KMS-11 (cell line): ENCODE measurements at regions not wholly inside any gene's neighbourhood (a gene's known extent, or its start where the extent isn't known, plus 50 kb on each side); places are given as distances from the start of the nearest gene placed in this dataset.

ENCODE experiments used
- H2AFZ ChIP-seq: fragments of 200-600 bp; sonication (generic); 2 replicates; pipeline ENCODE4 v1.6.1; 2016; ENCODE audit warnings: antibody characterized with exemption, mixed run types, low read depth
- H3K27ac ChIP-seq: fragments of 200-600 bp; sonication (generic); 2 replicates; pipeline ENCODE4 v1.6.1; 2016; ENCODE audit warnings: mild to moderate bottlenecking, mixed run types
- H3K27me3 ChIP-seq: fragments of 200-600 bp; sonication (generic); 2 replicates; pipeline ENCODE4 v1.6.1; 2017; ENCODE audit warnings: mild to moderate bottlenecking, low read depth, mixed run types, moderate library complexity; ENCODE audit not compliant: insufficient read depth
- H3K36me3 ChIP-seq: fragments of 200-600 bp; sonication (generic); 2 replicates; pipeline ENCODE4 v1.6.1; 2017; ENCODE audit warnings: mild to moderate bottlenecking, mixed run types; ENCODE audit not compliant: insufficient read depth
- H3K4me1 ChIP-seq: fragments of 200-600 bp; sonication (generic); 2 replicates; pipeline ENCODE4 v1.6.1; 2016; ENCODE audit warnings: mild to moderate bottlenecking, low read depth, mixed run types; ENCODE audit not compliant: poor library complexity, severe bottlenecking
- H3K4me2 ChIP-seq: fragments of 200-600 bp; sonication (generic); 2 replicates; pipeline ENCODE4 v1.7.0; 2016; ENCODE audit warnings: mild to moderate bottlenecking, mixed run types
- H3K4me3 ChIP-seq: fragments of 200-600 bp; sonication (generic); IDR thresholded peaks from 2 replicates; pipeline ENCODE4 v1.6.1; 2017; ENCODE audit warnings: low read depth, low read length, mixed read lengths; ENCODE audit not compliant: insufficient read depth
- H3K79me2 ChIP-seq: fragments of 200-600 bp; sonication (generic); 2 replicates; pipeline ENCODE4 v1.6.1; 2016; ENCODE audit warnings: low read depth, mixed run types; ENCODE audit not compliant: insufficient read depth
- H3K9ac ChIP-seq: fragments of 200-600 bp; sonication (generic); 2 replicates; pipeline ENCODE4 v1.6.1; 2016; ENCODE audit warnings: mild to moderate bottlenecking, mixed run types
- H4K20me1 ChIP-seq: fragments of 200-600 bp; sonication (generic); 2 replicates; pipeline ENCODE4 v1.6.1; 2016; ENCODE audit warnings: mild to moderate bottlenecking, mixed run types; ENCODE audit not compliant: insufficient read depth
- CTCF ChIP-seq: fragments of 200-600 bp; sonication (generic); conservative IDR thresholded peaks from 2 replicates; pipeline ENCODE4 v1.6.1; 2017; ENCODE audit warnings: low read depth, mild to moderate bottlenecking, antibody characterized with exemption, low read length, moderate library complexity, mixed read lengths

- no peaks in the 10 kb centered on the region for H3K79me2 ChIP-seq
- H3K4me2 ChIP-seq, result no peak overlapping the region
- TF ChIP-seq CTCF, result no peak
- H3K4me1 ChIP-seq, result no peaks in the 10 kb centered on the region
- no peaks in the 10 kb centered on the region for H4K20me1 ChIP-seq
- H2AFZ ChIP-seq, result no peak overlapping the region
- H3K9ac ChIP-seq, result no peak overlapping the region
- H3K27me3 ChIP-seq, result no peaks in the 10 kb centered on the region
- H3K36me3 ChIP-seq, result no peaks in the 10 kb centered on the region
- no peak overlapping the region for H3K27ac ChIP-seq
- no peak overlapping the region for H3K4me3 ChIP-seq
Observed at GRCh38 chr3:95462161-95462560, 1352.2 kb upstream of the EPHA6 start.

- H3K27me3 ChIP-seq, result no peaks in the 10 kb centered on the region
- no peaks in the 10 kb centered on the region for H3K36me3 ChIP-seq
- H2AFZ ChIP-seq, result no peak overlapping the region
- TF ChIP-seq CTCF, result no peak
- H3K4me2 ChIP-seq, result no peak overlapping the region
- H3K79me2 ChIP-seq, result no peaks in the 10 kb centered on the region
- no peak overlapping the region for H3K27ac ChIP-seq
- no peaks in the 10 kb centered on the region for H4K20me1 ChIP-seq
- no peak overlapping the region for H3K4me3 ChIP-seq
- no peak overlapping the region for H3K9ac ChIP-seq
- no peaks in the 10 kb centered on the region for H3K4me1 ChIP-seq
Observed at GRCh38 chr3:95464346-95464745, 1350.0 kb upstream of the EPHA6 start.

- no peak overlapping the region for H3K4me2 ChIP-seq
- H2AFZ ChIP-seq, result no peak overlapping the region
- TF ChIP-seq CTCF, result no peak
Observed at GRCh38 chr3:95468331-95468730, 1346.1 kb upstream of the EPHA6 start.

GRCh38 chr3:95474338-95474737 lies 1340.1 kb upstream of the EPHA6 start:
- Histone ChIP-seq H3K9ac (no peak overlapping the region), H3K36me3 (no peaks in the 10 kb centered on the region), H3K4me2 (no peak overlapping the region), H3K4me1 (no peaks in the 10 kb centered on the region), H3K27ac (no peak overlapping the region), H3K4me3 (no peak overlapping the region), H4K20me1 (no peaks in the 10 kb centered on the region), H3K27me3 (no peaks in the 10 kb centered on the region), H3K79me2 (no peaks in the 10 kb centered on the region), H2AFZ (no peak overlapping the region)
- no peak for TF ChIP-seq CTCF

More at GRCh38 chr3:95468331-95468730, 1346.1 kb upstream of the EPHA6 start:
- no peaks in the 10 kb centered on the region for H3K27me3 ChIP-seq
- H3K79me2 ChIP-seq, result no peaks in the 10 kb centered on the region
- H3K9ac ChIP-seq, result no peak overlapping the region
- no peaks in the 10 kb centered on the region for H4K20me1 ChIP-seq
- no peaks in the 10 kb centered on the region for H3K4me1 ChIP-seq
- no peak overlapping the region for H3K27ac ChIP-seq
- H3K4me3 ChIP-seq, result no peak overlapping the region
- no peaks in the 10 kb centered on the region for H3K36me3 ChIP-seq
